Upper lobe of right lung (tissue), 1 donor: ENCODE measurements at regions not wholly inside any gene's neighbourhood (a gene's known extent, or its start where the extent isn't known, plus 50 kb on each side); places are given as distances from the start of the nearest gene placed in this dataset.

Source experiments
- ATAC-seq: fragments of 200-7000 bp; cut with Tn5 transposase; one replicate; pipeline ENCODE4 v1.9.1; 2020; ENCODE audit warnings: mild to moderate bottlenecking, moderate library complexity
- DNase-seq: peaks from one replicate; pipeline ENCODE4 v3.0.0-alpha.2; 2020
- H3K27ac ChIP-seq: fragments of 200-600 bp; one replicate; pipeline ENCODE4 v1.8.0; 2022
- H3K27me3 ChIP-seq: fragments of 200-600 bp; one replicate; pipeline ENCODE4 v1.8.0; 2022; ENCODE audit warnings: mild to moderate bottlenecking
- H3K36me3 ChIP-seq: fragments of 200-600 bp; one replicate; pipeline ENCODE4 v1.8.0; 2022
- H3K4me1 ChIP-seq: fragments of 200-600 bp; one replicate; pipeline ENCODE4 v1.8.0; 2022
- H3K4me3 ChIP-seq: fragments of 200-600 bp; one replicate; pipeline ENCODE4 v1.8.0; 2022; ENCODE audit warnings: mild to moderate bottlenecking
- H3K9me3 ChIP-seq: fragments of 200-600 bp; one replicate; pipeline ENCODE4 v1.8.0; 2022
- intact Hi-C: fragments of 100-400 bp; cut with DNase I; formaldehyde crosslinking; loops from one replicate; pipeline ENCODE4 v1.11.0; 2022
- TF ChIP-seq, protein P1 (sequence below): fragments of 200-600 bp; IDR thresholded peaks from one replicate; pipeline ENCODE4 v1.8.0; 2022; ENCODE audit warnings: antibody characterized with exemption
- donor health status: DM: no; HTN: yes; CAD: no; lungs with severe emphysema.

DNA sequence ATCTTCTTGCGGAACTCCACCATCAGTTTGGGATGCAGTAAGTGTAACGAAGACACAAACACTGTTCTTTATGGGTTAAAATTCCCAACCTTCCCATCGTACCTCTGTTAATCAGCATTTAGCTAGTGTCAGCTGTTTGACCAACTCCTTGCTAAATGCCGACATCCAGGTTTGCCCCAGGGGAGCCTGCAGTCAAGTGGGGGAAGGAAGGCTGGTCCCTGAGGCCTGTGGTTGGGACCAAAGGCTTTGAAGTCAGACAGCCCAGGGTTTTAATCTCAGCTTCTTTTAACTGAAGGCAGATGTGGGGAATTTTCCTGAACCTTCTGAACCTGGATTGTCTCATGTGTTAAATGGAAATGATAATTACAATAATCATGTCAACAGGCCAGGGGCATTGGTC, 443.7 kb downstream of the GLRX3 start:
- ATAC-seq (no peak), DNase-seq (no peak)
- Histone ChIP-seq H3K4me3 (no peak overlapping the region), H3K36me3 (no peaks in the 10 kb centered on the region), H3K4me1 (no peaks in the 10 kb centered on the region), H3K27ac (no peak overlapping the region), H3K9me3 (no peaks in the 10 kb centered on the region), H3K27me3 (peaks cover 7% of the 10 kb centered on the region)
- TF ChIP-seq, protein P1, sequence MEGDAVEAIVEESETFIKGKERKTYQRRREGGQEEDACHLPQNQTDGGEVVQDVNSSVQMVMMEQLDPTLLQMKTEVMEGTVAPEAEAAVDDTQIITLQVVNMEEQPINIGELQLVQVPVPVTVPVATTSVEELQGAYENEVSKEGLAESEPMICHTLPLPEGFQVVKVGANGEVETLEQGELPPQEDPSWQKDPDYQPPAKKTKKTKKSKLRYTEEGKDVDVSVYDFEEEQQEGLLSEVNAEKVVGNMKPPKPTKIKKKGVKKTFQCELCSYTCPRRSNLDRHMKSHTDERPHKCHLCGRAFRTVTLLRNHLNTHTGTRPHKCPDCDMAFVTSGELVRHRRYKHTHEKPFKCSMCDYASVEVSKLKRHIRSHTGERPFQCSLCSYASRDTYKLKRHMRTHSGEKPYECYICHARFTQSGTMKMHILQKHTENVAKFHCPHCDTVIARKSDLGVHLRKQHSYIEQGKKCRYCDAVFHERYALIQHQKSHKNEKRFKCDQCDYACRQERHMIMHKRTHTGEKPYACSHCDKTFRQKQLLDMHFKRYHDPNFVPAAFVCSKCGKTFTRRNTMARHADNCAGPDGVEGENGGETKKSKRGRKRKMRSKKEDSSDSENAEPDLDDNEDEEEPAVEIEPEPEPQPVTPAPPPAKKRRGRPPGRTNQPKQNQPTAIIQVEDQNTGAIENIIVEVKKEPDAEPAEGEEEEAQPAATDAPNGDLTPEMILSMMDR: no peak
- intact Hi-C loops: no loop called here

DNA sequence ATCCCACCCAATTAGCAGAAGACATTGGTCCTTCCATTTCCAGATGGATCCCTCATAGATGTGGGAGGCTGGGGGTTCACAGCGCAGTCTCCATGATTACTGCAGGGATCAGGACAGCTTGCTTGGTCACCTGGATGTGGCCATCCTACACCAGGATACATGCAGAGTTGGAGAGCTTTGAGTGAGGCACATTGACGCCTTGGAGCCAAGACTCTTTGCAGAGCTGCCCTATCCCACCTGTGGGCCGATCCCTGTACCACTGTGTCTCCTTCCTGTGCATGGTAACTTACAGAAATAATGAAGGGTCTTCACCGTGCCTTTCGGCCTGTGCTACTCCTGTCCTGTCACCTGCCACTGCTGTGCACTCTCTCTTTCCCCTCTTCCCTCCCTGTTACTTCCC, 444.8 kb downstream of the GLRX3 start:
- no peaks in the 10 kb centered on the region for H3K36me3 ChIP-seq
- DNase-seq: no peak
- H3K4me3 ChIP-seq: no peak overlapping the region
- H3K4me1 ChIP-seq: no peaks in the 10 kb centered on the region
- ATAC-seq: no peak
- no peak overlapping the region for H3K27ac ChIP-seq
- intact Hi-C loops: no loop called here
- TF ChIP-seq, protein P1: no peak
- H3K27me3 ChIP-seq: peaks cover 7% of the 10 kb centered on the region
- no peaks in the 10 kb centered on the region for H3K9me3 ChIP-seq

DNA sequence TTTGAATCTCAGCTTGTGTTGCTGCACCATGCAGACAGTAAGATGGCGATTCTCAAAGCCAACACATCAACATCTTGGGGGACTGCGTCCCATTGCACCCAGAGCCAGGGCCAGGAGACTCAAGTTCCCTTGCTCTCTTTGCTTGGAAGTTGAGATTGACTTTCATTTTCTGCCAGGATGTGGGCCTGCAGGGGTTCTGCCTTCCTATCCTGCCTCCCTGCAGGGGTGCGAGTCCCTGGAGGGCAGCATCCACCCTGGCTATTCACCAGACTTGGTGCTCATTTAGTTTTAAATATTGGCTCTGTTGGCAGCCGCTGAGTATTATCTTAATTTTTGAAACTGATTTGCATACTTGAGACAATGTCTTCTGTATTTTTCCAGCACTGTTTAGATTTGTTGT, 451.5 kb downstream of the GLRX3 start:
- DNase-seq (no peak), ATAC-seq (no peak)
- intact Hi-C loops: no loop called here
- no peaks in the 10 kb centered on the region for H3K9me3 ChIP-seq
- H3K4me3 ChIP-seq: no peak overlapping the region
- H3K27ac ChIP-seq: no peak overlapping the region
- no peaks in the 10 kb centered on the region for H3K4me1 ChIP-seq
- no peaks in the 10 kb centered on the region for H3K27me3 ChIP-seq
- TF ChIP-seq, protein P1: no peak
- no peaks in the 10 kb centered on the region for H3K36me3 ChIP-seq

DNA sequence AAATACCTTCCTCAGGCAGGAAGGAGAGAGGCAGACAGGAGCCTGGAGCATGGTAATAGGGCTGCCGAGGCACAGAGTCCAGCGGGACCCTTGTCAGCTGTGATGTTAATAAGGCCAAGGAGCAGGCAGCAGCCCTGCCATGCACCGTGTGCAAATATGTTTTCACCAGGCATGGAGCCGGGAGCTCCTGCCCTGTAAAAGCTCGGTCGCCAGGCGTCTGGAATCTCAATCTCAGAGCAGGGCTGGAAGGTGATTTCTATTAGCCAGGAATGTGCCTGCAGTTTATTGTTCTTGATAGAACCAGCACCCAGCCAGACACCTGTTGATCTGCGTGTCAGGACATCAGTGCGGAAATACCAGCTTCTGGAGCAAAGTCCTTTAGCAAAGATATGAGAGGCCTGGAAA, 469.8 kb downstream of the GLRX3 start:
- TF ChIP-seq, protein P1: no peak
- no peak for DNase-seq

DNA sequence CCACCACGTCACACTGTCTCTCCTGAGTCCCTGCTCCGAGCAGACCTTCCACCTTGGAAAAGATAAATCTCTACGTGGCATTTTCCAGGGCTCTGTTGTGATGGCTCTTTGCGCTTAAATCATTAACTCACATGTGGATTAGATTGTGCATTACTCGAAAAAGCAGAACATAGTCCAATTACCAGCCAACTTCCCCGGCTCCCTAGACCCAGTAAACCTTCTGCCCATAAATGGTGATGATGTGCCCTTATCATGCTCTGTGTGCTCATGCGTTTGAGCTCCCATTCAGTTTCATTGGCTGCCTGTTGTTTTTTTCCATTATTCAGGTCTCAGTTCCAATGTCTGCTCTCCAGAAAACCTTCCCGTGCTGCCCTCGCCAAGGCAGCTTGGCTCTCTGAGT, 471.2 kb downstream of the GLRX3 start:
- Histone ChIP-seq H3K4me3 (no peak overlapping the region), H3K4me1 (no peaks in the 10 kb centered on the region), H3K27me3 (no peaks in the 10 kb centered on the region), H3K27ac (no peak overlapping the region), H3K36me3 (no peaks in the 10 kb centered on the region), H3K9me3 (no peaks in the 10 kb centered on the region)
- TF ChIP-seq, protein P1: no peak
- ATAC-seq (no peak), DNase-seq (no peak)
- intact Hi-C loops: no loop called here

More for the DNA sequence above, 469.8 kb downstream of the GLRX3 start:
- H3K27ac ChIP-seq: no peak overlapping the region
- no peaks in the 10 kb centered on the region for H3K36me3 ChIP-seq
- no peaks in the 10 kb centered on the region for H3K4me1 ChIP-seq
- H3K9me3 ChIP-seq: no peaks in the 10 kb centered on the region
- no peaks in the 10 kb centered on the region for H3K27me3 ChIP-seq
- H3K4me3 ChIP-seq: no peak overlapping the region
- intact Hi-C loops: no loop called here
- ATAC-seq: no peak

DNA sequence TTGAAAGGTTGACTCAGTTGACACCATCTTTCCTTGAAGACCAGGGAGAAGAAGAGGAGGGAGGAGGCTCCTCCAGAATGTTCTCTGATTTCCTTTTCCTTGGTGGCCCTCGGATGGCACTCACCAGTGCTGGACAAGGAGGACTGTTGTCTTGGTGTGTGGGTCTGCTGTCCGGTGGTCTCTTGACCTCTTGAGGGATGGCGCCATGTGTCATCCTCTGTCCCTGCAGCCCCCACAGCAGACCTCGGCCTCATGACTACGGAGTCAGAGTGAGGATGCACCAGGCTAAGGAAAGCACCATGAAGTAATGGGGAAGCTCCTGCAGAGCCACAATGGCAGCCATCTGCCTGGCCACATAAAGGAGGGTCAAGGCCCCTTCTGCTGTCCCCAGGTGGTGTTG, 475.0 kb downstream of the GLRX3 start:
- no peak overlapping the region for H3K4me3 ChIP-seq
- ATAC-seq (no peak), DNase-seq (no peak)
- H3K4me1 ChIP-seq: no peaks in the 10 kb centered on the region
- no peaks in the 10 kb centered on the region for H3K9me3 ChIP-seq
- H3K27me3 ChIP-seq: no peaks in the 10 kb centered on the region
- intact Hi-C loops: no loop called here
- no peak overlapping the region for H3K27ac ChIP-seq
- H3K36me3 ChIP-seq: no peaks in the 10 kb centered on the region
- TF ChIP-seq, protein P1: no peak
